ENCODE measurements at regions not wholly inside any gene's neighbourhood (a gene's known extent, or its start where the extent isn't known, plus 50 kb on each side); places are given as distances from the start of the nearest gene placed in this dataset.

- no peak overlapping the region for H3K27ac ChIP-seq
- H3K27me3 ChIP-seq, result no peaks in the 10 kb centered on the region
- H3K4me1 ChIP-seq, result no peaks in the 10 kb centered on the region
- TF ChIP-seq CTCF (IDR thresholded peaks at IDR 0.05), result no peak
- no peak for DNase-seq (ENCODE audit: low spot score)
- H3K4me3 ChIP-seq, result no peak overlapping the region
- no peaks in the 10 kb centered on the region for H3K9me3 ChIP-seq
- H3K36me3 ChIP-seq, result no peaks in the 10 kb centered on the region
Observed at GRCh38 chr10:4028854-4029583, 244.0 kb upstream of the KLF6 start.

- TF ChIP-seq CTCF (IDR thresholded peaks at IDR 0.05), result no peak
- no peaks in the 10 kb centered on the region for H3K9me3 ChIP-seq
Observed at GRCh38 chr10:4028027-4028471, 243.0 kb upstream of the KLF6 start.

GRCh38 chr10:4025339-4025738 lies 240.3 kb upstream of the KLF6 start:
- H3K9me3 ChIP-seq, result no peaks in the 10 kb centered on the region
- H3K27me3 ChIP-seq, result no peaks in the 10 kb centered on the region
- no peak for DNase-seq (ENCODE audit: low spot score)
- H3K36me3 ChIP-seq, result no peaks in the 10 kb centered on the region
- no peak for TF ChIP-seq CTCF (IDR thresholded peaks at IDR 0.05)
- no peaks in the 10 kb centered on the region for H3K4me1 ChIP-seq
- H3K27ac ChIP-seq, result no peak overlapping the region
- H3K4me3 ChIP-seq, result no peak overlapping the region

More at GRCh38 chr10:4028027-4028471, 243.0 kb upstream of the KLF6 start:
- Histone ChIP-seq H3K27me3 (no peaks in the 10 kb centered on the region), H3K27ac (no peak overlapping the region), H3K4me1 (no peaks in the 10 kb centered on the region), H3K4me3 (no peak overlapping the region), H3K36me3 (no peaks in the 10 kb centered on the region)
- DNase-seq (ENCODE audit: low spot score), result no peak

GRCh38 chr10:4024516-4025245 lies 239.7 kb upstream of the KLF6 start:
- no peaks in the 10 kb centered on the region for H3K36me3 ChIP-seq
- no peaks in the 10 kb centered on the region for H3K4me1 ChIP-seq
- no peak overlapping the region for H3K4me3 ChIP-seq
- no peaks in the 10 kb centered on the region for H3K27me3 ChIP-seq
- H3K27ac ChIP-seq, result no peak overlapping the region
- no peaks in the 10 kb centered on the region for H3K9me3 ChIP-seq
- no peak for DNase-seq (ENCODE audit: low spot score)
- no peak for TF ChIP-seq CTCF (IDR thresholded peaks at IDR 0.05)

- no peak overlapping the region for H3K4me3 ChIP-seq
- H3K36me3 ChIP-seq, result no peaks in the 10 kb centered on the region
- no peaks in the 10 kb centered on the region for H3K9me3 ChIP-seq
- no peak for TF ChIP-seq CTCF (IDR thresholded peaks at IDR 0.05)
- H3K27ac ChIP-seq, result no peak overlapping the region
- DNase-seq (ENCODE audit: low spot score), result no peak
- H3K4me1 ChIP-seq, result no peaks in the 10 kb centered on the region
- H3K27me3 ChIP-seq, result no peaks in the 10 kb centered on the region
Observed at GRCh38 chr10:4024027-4024426, 239.0 kb upstream of the KLF6 start.

All from right atrium auricular region (tissue), 2 donors.